Choroid plexus epithelial cell (primary cell): ENCODE measurements at regions not wholly inside any gene's neighbourhood (a gene's known extent, or its start where the extent isn't known, plus 50 kb on each side); places are given as distances from the start of the nearest gene placed in this dataset.

Experiments
- DNase-seq: peaks from one replicate; pipeline ENCODE4 v3.0.0-alpha.2; 2010; ENCODE audit warnings: low read depth
- H3K4me3 ChIP-seq: 2 replicates; pipeline ENCODE4 v1.5.1; 2011; ENCODE audit warnings: low read depth, mild to moderate bottlenecking, control low read depth, low read length, moderate library complexity
- CTCF ChIP-seq: conservative IDR thresholded peaks from 2 replicates; pipeline ENCODE4 v1.5.1; 2011; ENCODE audit warnings: low read depth, mild to moderate bottlenecking, control low read depth, inconsistent platforms, low read length, moderate library complexity

GRCh38 chr11:114987186-114987760 is 308.9 kb downstream of the NXPE2 start:
- H3K4me3 ChIP-seq: no peak overlapping the region
- DNase-seq: no peak
- no peak for TF ChIP-seq CTCF

GRCh38 chr11:114988644-114989043 is 310.3 kb downstream of the NXPE2 start:
- H3K4me3 ChIP-seq: no peak overlapping the region
- TF ChIP-seq CTCF: no peak
- DNase-seq: no peak

GRCh38 chr11:114989536-114989935 is 311.2 kb downstream of the NXPE2 start:
- no peak overlapping the region for H3K4me3 ChIP-seq
- DNase-seq: no peak
- no peak for TF ChIP-seq CTCF

- no peak overlapping the region for H3K4me3 ChIP-seq
- no peak for DNase-seq
- no peak for TF ChIP-seq CTCF
Measured at GRCh38 chr11:115005663-115006062, 327.3 kb downstream of the NXPE2 start.

GRCh38 chr11:115007851-115008250 is 329.5 kb downstream of the NXPE2 start:
- DNase-seq: no peak
- no peak overlapping the region for H3K4me3 ChIP-seq
- TF ChIP-seq CTCF: no peak

- H3K4me3 ChIP-seq: no peak overlapping the region
- DNase-seq: no peak
- no peak for TF ChIP-seq CTCF
Measured at GRCh38 chr11:115008799-115009198, 330.5 kb downstream of the NXPE2 start.

- no peak for DNase-seq
- H3K4me3 ChIP-seq: no peak overlapping the region
- TF ChIP-seq CTCF: no peak
Measured at GRCh38 chr11:115017529-115017928, 339.2 kb downstream of the NXPE2 start.
